A549 (cell line): ENCODE measurements at regions not wholly inside any gene's neighbourhood (a gene's known extent, or its start where the extent isn't known, plus 50 kb on each side); places are given as distances from the start of the nearest gene placed in this dataset.

Source experiments
- BHLHE40 ChIP-seq: IDR thresholded peaks from 2 replicates; pipeline ENCODE4 v1.6.1; 2012; ENCODE audit warnings: low read depth, low read length, inconsistent platforms
- EP300 ChIP-seq, 2 experiments: fragments of >200 bp; sonication (Bioruptor Twin); formaldehyde crosslinking; IDR thresholded peaks; 2 replicates in 1 of 2; 3 replicates in 1 of 2; pipeline ENCODE4 v1.6.1; 2016 to 2017
- TF ChIP-seq, protein P1 (sequence below): fragments of >200 bp; sonication (Bioruptor Twin); formaldehyde crosslinking; IDR thresholded peaks from 3 replicates; pipeline ENCODE4 v1.5.1; 2016

DNA sequence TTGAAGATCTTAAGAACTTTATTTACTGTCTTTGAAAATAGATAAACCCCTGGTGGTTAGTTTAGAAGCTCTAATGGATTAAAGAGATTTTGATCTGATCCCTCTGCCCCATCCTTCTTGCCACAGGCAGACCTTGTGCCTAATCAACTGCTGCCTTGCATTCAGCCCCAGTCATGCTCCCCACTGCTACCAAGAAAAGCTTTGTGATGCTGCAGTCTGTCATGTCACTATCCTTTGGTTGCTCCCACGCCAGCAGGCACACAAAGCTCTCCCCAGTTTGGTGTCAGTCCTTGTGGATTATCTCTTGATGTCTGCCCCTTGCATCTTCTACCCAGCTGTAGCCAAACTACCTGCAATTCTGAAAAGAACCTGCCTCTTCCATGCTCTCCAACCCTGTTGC is 112.2 kb downstream of the MTNR1B start:
- TF ChIP-seq, protein P1, sequence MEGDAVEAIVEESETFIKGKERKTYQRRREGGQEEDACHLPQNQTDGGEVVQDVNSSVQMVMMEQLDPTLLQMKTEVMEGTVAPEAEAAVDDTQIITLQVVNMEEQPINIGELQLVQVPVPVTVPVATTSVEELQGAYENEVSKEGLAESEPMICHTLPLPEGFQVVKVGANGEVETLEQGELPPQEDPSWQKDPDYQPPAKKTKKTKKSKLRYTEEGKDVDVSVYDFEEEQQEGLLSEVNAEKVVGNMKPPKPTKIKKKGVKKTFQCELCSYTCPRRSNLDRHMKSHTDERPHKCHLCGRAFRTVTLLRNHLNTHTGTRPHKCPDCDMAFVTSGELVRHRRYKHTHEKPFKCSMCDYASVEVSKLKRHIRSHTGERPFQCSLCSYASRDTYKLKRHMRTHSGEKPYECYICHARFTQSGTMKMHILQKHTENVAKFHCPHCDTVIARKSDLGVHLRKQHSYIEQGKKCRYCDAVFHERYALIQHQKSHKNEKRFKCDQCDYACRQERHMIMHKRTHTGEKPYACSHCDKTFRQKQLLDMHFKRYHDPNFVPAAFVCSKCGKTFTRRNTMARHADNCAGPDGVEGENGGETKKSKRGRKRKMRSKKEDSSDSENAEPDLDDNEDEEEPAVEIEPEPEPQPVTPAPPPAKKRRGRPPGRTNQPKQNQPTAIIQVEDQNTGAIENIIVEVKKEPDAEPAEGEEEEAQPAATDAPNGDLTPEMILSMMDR = no peak
- TF ChIP-seq EP300 (IDR thresholded peaks at IDR 0.05) (no peak), BHLHE40 (no peak)
